ENCODE measurements at regions not wholly inside any gene's neighbourhood (a gene's known extent, or its start where the extent isn't known, plus 50 kb on each side); places are given as distances from the start of the nearest gene placed in this dataset.

GRCh38 chr6:11368264-11368663, 135.8 kb upstream of the NEDD9 start:
- Histone ChIP-seq H3K27me3 (no peaks in the 10 kb centered on the region), H3K4me1 (peaks cover 0 to 17% (median 6%) of the 10 kb centered on the region in 4 donors), H3K36me3 (no peaks in the 10 kb centered on the region), H3K4me3 (no peak overlapping the region), H3K27ac (no peak overlapping the region), H3K9me3 (no peaks in the 10 kb centered on the region)
- no peak for DNase-seq
- TF ChIP-seq CTCF (IDR thresholded peaks at IDR 0.05) (no peak), POLR2A (IDR thresholded peaks at IDR 0.05) (no peak)

- no peak for DNase-seq
- H3K27ac ChIP-seq: peak overlapping the region in 1 of 4 donors; percentile 40
Measured at GRCh38 chr6:11367638-11368199, 135.3 kb upstream of the NEDD9 start.

GRCh38 chr6:11366934-11367637, 134.6 kb upstream of the NEDD9 start:
- peak overlapping the region in 2 of 4 donors; percentile 6 to 40 for H3K27ac ChIP-seq
- H3K36me3 ChIP-seq: no peaks in the 10 kb centered on the region
- peaks cover 0 to 17% (median 6%) of the 10 kb centered on the region in 4 donors for H3K4me1 ChIP-seq
- no peak for TF ChIP-seq CTCF (IDR thresholded peaks at IDR 0.05)
- no peak for TF ChIP-seq POLR2A (IDR thresholded peaks at IDR 0.05)
- DNase-seq: no peak
- no peaks in the 10 kb centered on the region for H3K27me3 ChIP-seq
- H3K9me3 ChIP-seq: no peaks in the 10 kb centered on the region
- peak overlapping the region in 1 of 4 donors; percentile 8 for H3K4me3 ChIP-seq

More at GRCh38 chr6:11367638-11368199, 135.3 kb upstream of the NEDD9 start:
- Histone ChIP-seq H3K9me3 (no peaks in the 10 kb centered on the region), H3K27me3 (no peaks in the 10 kb centered on the region), H3K4me3 (no peak overlapping the region), H3K36me3 (no peaks in the 10 kb centered on the region), H3K4me1 (peaks cover 0 to 17% (median 6%) of the 10 kb centered on the region in 4 donors)
- TF ChIP-seq POLR2A (IDR thresholded peaks at IDR 0.05) (no peak), CTCF (IDR thresholded peaks at IDR 0.05) (no peak)

- peaks cover 0 to 17% (median 6%) of the 10 kb centered on the region in 4 donors for H3K4me1 ChIP-seq
- H3K9me3 ChIP-seq: no peaks in the 10 kb centered on the region
- no peaks in the 10 kb centered on the region for H3K36me3 ChIP-seq
- H3K27me3 ChIP-seq: no peaks in the 10 kb centered on the region
- H3K27ac ChIP-seq: peak overlapping the region; percentile 6 to 45 (median 16)
- peak overlapping the region in 1 of 4 donors; percentile 8 for H3K4me3 ChIP-seq
- DNase-seq: no peak
- no peak for TF ChIP-seq CTCF (IDR thresholded peaks at IDR 0.05)
- TF ChIP-seq POLR2A (IDR thresholded peaks at IDR 0.05): no peak
Measured at GRCh38 chr6:11366183-11366933, 133.9 kb upstream of the NEDD9 start.

GRCh38 chr6:11364971-11365397, 132.5 kb upstream of the NEDD9 start:
- no peak for TF ChIP-seq CTCF (IDR thresholded peaks at IDR 0.05)
- no peak for TF ChIP-seq POLR2A (IDR thresholded peaks at IDR 0.05)
- peak overlapping the region in 3 of 4 donors; percentile 40 to 59 (median 45) for H3K27ac ChIP-seq
- H3K36me3 ChIP-seq: no peaks in the 10 kb centered on the region
- no peak overlapping the region for H3K4me3 ChIP-seq
- no peaks in the 10 kb centered on the region for H3K27me3 ChIP-seq
- H3K4me1 ChIP-seq: peaks cover 0 to 13% (median 6%) of the 10 kb centered on the region in 4 donors
- no peak for DNase-seq
- no peaks in the 10 kb centered on the region for H3K9me3 ChIP-seq

Measured in Peyer's patch (tissue), 4 donors.